Activated CD4-positive, alpha-beta T cell treated with anti-CD3 and anti-CD28 coated beads for 24 hours (primary cell): ENCODE measurements at regions not wholly inside any gene's neighbourhood (a gene's known extent, or its start where the extent isn't known, plus 50 kb on each side); places are given as distances from the start of the nearest gene placed in this dataset.

Experiments
- DNase-seq, 2 donors: peaks; one replicate each; pipeline ENCODE4 v3.0.0-alpha.2; 2020; ENCODE audit warnings: low read depth in 2 of 2

- no peak for DNase-seq
Measured at GRCh38 chr9:90379771-90380170, 262.9 kb downstream of the DIRAS2 start.

GRCh38 chr9:90385146-90385545 lies 257.5 kb downstream of the DIRAS2 start:
- DNase-seq: no peak

DNA sequence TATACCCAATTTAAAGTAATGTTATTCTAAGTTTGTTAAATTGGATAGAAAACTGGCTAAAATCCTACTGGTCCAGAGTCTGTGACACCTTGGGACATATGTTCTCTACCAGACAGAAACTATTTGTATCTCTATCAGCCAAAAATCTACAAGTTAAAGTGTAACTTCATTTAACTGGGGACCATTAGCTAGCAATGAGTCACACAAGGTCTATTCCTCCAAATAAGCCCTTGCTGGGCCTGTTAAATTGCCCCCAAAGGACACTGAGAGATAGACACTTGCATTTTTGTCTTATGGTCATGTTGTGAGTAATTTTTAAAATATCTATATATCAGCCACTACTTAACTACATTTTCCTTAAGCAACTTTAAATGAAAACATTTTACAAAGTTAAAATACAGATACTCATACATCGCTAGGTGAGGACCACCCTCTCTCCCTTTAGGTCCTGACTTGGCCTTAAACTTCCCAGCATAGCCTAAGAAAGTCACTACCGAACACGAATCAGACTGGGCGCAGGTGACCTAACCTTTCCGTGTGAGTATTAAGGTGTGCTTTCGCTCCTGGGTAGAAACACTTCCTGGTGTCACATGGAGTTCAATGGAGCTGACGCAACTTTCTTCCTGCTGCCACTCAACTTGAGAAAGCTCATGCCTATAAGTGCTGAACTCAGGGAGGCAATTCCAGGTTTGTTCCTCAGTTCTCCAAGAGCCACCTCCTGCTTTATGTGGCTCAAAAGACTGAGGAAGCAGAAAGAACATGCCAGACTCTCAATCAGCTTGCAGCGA lies 249.1 kb downstream of the DIRAS2 start:
- no peak for DNase-seq

DNA sequence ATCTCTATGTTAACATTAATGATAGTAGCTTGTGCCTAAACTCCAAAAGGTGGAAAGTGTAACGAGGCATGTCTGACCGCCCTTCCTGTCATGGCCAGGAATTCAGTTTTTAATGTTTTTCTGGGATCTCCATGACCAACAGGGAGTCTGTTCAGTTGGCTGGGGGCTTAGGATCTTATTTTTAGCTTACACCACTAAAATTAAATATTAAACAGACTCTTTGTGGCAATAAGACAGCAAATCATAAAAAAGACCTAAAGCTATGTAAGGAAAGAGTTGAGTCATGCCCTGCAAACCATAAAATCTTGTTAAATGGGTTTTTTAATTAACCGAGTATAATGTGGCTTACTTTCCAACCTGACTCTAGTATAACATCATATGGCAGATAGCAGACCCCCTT lies 247.8 kb downstream of the DIRAS2 start:
- DNase-seq: no peak

- no peak for DNase-seq
Measured at GRCh38 chr9:90400091-90400490, 242.5 kb downstream of the DIRAS2 start.

GRCh38 chr9:90408659-90409058 lies 234.0 kb downstream of the DIRAS2 start:
- DNase-seq: no peak

GRCh38 chr9:90419221-90419851 lies 223.3 kb downstream of the DIRAS2 start:
- no peak for DNase-seq

DNA sequence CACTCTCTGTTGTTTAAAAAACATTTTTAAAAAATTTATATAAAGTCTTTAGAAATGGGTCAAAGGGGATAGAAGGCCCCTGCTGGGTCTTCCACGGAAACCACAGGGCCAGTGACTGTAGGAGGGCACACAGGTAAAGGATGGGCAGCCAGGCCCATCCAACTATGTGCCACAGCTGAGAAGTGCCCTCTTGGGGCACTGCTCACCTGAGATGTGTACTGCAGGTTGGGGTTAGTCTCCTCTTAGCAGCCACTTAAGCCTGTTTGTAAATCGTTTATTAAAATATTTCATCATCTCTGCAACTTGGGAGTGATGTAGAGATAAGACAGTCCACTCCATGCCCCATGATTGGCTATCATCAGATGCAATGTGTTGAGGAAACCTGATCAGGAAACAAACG lies 222.4 kb downstream of the DIRAS2 start:
- DNase-seq: no peak

GRCh38 chr9:90420768-90421513 lies 221.7 kb downstream of the DIRAS2 start:
- no peak for DNase-seq

DNA sequence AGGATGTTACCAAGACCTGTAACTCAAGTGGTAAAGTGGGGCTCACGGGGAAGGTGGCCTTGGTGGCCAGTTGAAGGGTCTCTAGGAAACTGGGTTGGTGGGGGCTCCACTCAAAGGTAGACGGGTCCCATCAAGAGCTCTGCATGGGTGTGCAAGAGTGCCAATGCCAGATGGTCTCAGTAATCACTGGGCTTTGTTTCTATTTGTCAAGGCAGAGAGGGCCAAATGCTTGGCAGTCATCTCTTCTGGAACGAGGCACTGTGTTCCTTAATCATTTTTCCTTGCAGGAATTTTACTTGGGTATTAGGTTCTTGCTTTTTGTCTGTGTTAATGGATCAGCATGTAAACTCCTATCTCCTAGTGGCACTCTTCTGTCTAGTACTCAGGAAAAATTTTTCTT lies 220.8 kb downstream of the DIRAS2 start:
- DNase-seq: no peak

DNA sequence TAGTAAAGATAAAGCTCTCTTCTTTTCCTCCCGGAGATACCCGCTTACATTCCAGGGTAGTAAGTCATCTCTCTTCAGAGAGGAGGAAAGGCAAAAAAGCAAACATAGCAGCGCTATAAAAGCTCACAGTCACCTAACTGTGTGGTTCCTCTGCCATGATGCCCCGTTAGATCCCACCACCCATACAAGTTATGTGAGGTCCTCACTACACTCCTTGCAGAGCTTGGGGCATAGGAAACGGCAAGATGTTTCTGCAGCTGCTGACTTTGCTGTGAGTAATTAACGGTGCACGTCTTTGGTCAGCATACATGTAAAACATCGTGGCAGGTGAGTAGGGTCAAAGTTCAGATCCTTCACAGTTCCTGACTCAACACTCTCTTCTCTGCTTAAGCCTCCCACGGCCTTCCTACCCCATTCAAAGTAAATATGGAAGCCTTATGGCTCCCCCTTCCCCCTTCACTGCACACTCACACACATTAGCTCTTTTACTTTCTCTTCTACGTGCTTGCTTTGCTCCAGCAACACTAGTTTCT lies 218.9 kb downstream of the DIRAS2 start:
- DNase-seq: no peak

DNA sequence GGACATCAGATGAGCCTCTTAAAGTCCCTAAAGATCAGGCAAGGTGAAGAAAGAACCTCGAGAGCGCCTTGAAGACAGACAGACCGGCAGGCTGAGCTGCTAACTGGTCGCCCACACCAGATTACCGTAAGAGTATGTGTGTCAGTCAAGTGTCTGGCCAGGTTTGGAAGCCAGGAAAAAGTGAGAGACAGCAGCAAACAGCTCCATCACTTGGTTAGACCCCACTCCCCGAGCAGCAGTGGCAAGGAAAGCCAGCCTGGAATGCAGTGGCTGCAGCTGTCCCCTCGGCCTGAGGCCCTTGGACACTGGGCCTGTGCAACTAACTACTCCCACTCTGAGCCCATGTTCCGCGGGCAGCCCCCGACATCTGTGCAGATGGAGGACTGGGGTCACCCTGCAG lies 214.1 kb downstream of the DIRAS2 start:
- DNase-seq: no peak

DNA sequence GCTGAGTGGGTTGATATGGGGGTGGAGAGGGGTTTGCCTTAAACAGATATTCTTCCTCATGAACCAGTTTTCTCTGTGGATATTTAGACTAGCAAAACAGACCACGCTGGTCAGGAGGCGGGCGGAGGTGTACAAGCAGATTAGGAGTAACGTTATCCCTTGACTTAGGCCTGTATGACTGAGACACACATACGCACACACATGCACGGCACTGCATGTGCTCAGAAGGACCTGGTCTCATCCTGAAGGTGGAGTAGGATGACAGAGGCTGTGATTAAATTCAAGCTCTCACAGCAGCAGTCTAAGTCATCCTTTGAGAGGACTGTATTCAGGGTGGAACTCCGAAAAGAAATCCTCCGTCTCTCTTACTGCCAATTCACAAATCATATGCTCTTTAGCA lies 209.7 kb downstream of the DIRAS2 start:
- no peak for DNase-seq

DNA sequence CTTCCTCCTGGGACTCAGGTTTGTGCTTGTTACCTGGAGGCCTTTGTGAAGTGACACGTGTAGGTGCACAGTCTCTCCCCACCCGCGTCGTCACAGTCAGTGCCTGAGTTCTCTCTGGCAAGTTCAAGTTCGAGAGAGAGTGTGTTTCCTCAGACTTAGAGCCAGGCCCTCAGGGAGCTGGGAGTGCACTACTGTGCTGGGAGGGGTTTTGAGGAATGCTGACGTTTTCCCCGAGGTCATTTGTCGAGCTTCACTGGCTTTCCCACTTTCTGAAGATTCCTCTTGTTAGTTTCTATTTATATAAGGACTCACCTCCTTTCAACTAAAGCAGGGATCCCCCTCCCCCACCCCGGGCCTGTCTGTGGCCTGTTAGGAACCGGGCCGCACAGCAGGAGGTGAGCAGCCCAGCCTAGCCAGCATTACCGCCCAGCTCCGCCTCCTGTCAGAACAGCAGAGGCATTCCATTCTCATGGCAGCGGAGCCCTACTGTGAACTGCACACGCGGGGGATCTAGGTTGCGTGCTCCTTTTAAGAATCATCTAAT lies 209.2 kb downstream of the DIRAS2 start:
- DNase-seq: no peak

- no peak for DNase-seq
Measured at GRCh38 chr9:90441814-90442213, 200.8 kb downstream of the DIRAS2 start.

DNA sequence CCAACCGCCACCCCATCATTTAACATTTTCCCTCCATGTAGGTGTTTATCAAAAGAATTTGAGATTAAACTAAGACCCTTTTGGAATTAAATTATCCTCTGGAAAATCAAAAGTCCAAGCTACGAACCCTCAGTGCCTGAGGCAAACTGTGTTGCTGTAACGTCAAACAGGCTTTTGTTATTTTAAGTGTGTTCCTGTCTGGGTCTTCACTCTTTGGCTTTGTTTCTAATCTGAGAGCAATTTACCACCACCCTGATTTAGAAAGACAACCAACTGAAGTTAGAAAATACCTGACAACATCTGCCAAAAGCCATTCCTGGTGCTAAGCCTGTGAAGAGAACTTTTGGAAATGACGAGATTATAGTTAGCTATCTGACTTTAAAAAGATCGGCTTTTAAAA lies 199.9 kb downstream of the DIRAS2 start:
- no peak for DNase-seq

GRCh38 chr9:90444609-90445204 lies 197.9 kb downstream of the DIRAS2 start:
- DNase-seq: no peak

GRCh38 chr9:90445391-90445790 lies 197.2 kb downstream of the DIRAS2 start:
- DNase-seq: no peak

GRCh38 chr9:90446200-90446948 lies 196.2 kb downstream of the DIRAS2 start:
- no peak for DNase-seq

DNA sequence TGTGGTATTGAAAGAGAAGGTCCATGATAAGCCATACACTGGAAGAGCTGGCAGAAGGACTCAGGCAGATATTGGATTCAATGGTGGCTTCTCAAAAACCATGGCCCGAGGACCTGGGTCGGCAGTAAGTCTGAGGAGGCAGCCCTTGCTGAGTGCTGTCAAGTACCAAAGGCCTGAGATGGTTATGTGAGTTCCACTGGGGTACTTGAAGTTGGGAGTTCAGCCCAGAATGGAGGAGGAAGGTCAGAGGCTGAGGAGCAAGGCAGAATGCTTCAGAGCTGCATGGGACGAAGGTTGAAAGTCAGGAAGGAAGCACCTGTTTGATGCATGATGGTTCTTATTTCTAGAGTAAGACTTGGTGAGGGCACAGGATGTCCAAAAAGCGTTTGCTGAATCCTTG lies 194.9 kb downstream of the DIRAS2 start:
- no peak for DNase-seq
